ENCODE measurements at regions not wholly inside any gene's neighbourhood (a gene's known extent, or its start where the extent isn't known, plus 50 kb on each side); places are given as distances from the start of the nearest gene placed in this dataset.

DNA sequence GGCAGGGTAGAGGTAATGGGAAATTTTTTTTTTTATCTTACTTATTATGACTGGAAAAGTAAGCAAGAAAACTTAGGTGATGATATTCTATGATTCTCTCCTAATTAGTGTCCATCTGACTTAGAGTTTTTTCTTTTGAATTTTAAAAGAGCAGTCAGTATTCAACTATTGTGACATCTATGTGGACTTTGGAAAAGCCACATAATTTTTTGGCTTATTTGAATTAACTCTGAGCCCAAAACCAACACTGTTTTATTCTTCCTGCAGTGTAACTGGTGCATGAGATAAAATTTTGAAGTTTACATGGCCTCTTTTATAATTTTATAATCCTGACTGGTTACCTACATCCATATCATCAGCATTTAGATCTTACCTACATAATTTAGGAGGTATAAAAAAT is 619.7 kb downstream of the EPM2A start:
- TF ChIP-seq POLR2A (IDR thresholded peaks at IDR 0.05; ENCODE audit: low read length): no peak
- TF ChIP-seq GATA1 (IDR thresholded peaks at IDR 0.05; ENCODE audit: low read depth, low read length): no peak
